A549 (cell line): ENCODE measurements at regions not wholly inside any gene's neighbourhood (a gene's known extent, or its start where the extent isn't known, plus 50 kb on each side); places are given as distances from the start of the nearest gene placed in this dataset.
A peak's percentile ranks its signal among the peaks of the same experiment; 100 is the strongest.

Experiments
- ATAC-seq, 2 experiments: fragments of 200-7000 bp in 1 of 2; fragments of >200 bp in 1 of 2; cut with Nextera tagmentation in 1 of 2; cut with Tn5 transposase in 1 of 2; 3 replicates each; pipeline versions ENCODE4 v1.8.0 to v1.9.1; 2018 to 2020; ENCODE audit warnings: mild to moderate bottlenecking in 1 of 2, moderate library complexity in 1 of 2
- CTCF ChIA-PET: fragments of 300-600 bp; sonication (Branson Sonifier 250); formaldehyde crosslinking; extraction: SDS; loops from one replicate; lab custom pipeline; 2021; ENCODE audit warnings: antibody characterized with exemption, inconsistent platforms; lab: Yijun Ruan, JAX
- POLR2A ChIA-PET: fragments of 350-600 bp; formaldehyde crosslinking; extraction: SDS; loops from one replicate; lab custom pipeline; 2021; ENCODE audit warnings: antibody characterized with exemption, inconsistent platforms; lab: Yijun Ruan, JAX
- DNase-seq, 2 experiments: peaks; one replicate each; pipeline versions ENCODE4 v3.0.0 to v3.0.0-alpha.2; 2011 to 2016; ENCODE audit warnings: low read depth in 1 of 2, low spot score in 1 of 2
- FAIRE-seq: peaks from 2 replicates; lab custom pipeline; 2011; peaks lifted over from hg19 to GRCh38; lab: Jason Lieb, UNC
- H3K27ac ChIP-seq, 2 experiments: fragments of >200 bp; sonication (Bioruptor Twin); formaldehyde crosslinking; 3 replicates each; pipeline ENCODE4 v1.5.1; 2016 to 2017
- H3K4me1 ChIP-seq: fragments of >200 bp; sonication (Bioruptor Twin); formaldehyde crosslinking; 3 replicates; pipeline ENCODE4 v1.6.1; 2016
- H3K4me2 ChIP-seq: fragments of >200 bp; sonication (Bioruptor Twin); formaldehyde crosslinking; 3 replicates; pipeline ENCODE4 v1.6.1; 2016
- H3K4me3 ChIP-seq: fragments of >200 bp; sonication (Bioruptor Twin); formaldehyde crosslinking; 3 replicates; pipeline ENCODE4 v1.5.1; 2016
- H3K9me3 ChIP-seq: fragments of >200 bp; sonication (Bioruptor Twin); formaldehyde crosslinking; 3 replicates; pipeline ENCODE4 v1.6.1; 2016
- BCL3 ChIP-seq: fragments of >200 bp; sonication (Bioruptor Twin); formaldehyde crosslinking; IDR thresholded peaks from 3 replicates; pipeline ENCODE4 v1.6.1; 2016
- BHLHE40 ChIP-seq: IDR thresholded peaks from 2 replicates; pipeline ENCODE4 v1.6.1; 2012; ENCODE audit warnings: low read depth, low read length, inconsistent platforms
- CHD2 ChIP-seq: fragments of 150-350 bp; IDR thresholded peaks from 2 replicates; pipeline ENCODE4 v1.6.1; 2014; ENCODE audit warnings: low read length; ENCODE audit not compliant: partially characterized antibody
- CHD4 ChIP-seq: fragments of 200-600 bp; sonication (generic); IDR thresholded peaks from 2 replicates; pipeline ENCODE4 v1.6.1; 2016; ENCODE audit warnings: antibody characterized with exemption, mild to moderate bottlenecking, borderline replicate concordance
- CTCF ChIP-seq: fragments of >200 bp; sonication (Bioruptor Twin); formaldehyde crosslinking; IDR thresholded peaks from 3 replicates; pipeline ENCODE4 v1.5.1; 2016
- ELK1 ChIP-seq: fragments of 150-350 bp; IDR thresholded peaks from 2 replicates; pipeline ENCODE4 v1.6.1; 2014; ENCODE audit warnings: low read depth, mild to moderate bottlenecking, low read length
- ESRRA ChIP-seq: fragments of 150-350 bp; IDR thresholded peaks from 2 replicates; pipeline ENCODE4 v1.6.1; 2014; ENCODE audit warnings: mild to moderate bottlenecking, low read length, borderline replicate concordance
- GATA3 ChIP-seq: IDR thresholded peaks from 2 replicates; pipeline ENCODE4 v1.6.1; 2012; ENCODE audit warnings: borderline replicate concordance
- HES2 ChIP-seq: fragments of >200 bp; sonication (Bioruptor Twin); formaldehyde crosslinking; IDR thresholded peaks from 2 replicates; pipeline ENCODE4 v1.6.1; 2016
- HOXB13 ChIP-seq: fragments of 250-450 bp; sonication (Bioruptor Pico); IDR thresholded peaks from 2 replicates; pipeline ENCODE4 v1.5.0; 2020; ENCODE audit warnings: low read depth, mild to moderate bottlenecking, moderate library complexity
- JUN ChIP-seq, 2 experiments: fragments of >200 bp; sonication (Bioruptor Twin); formaldehyde crosslinking; IDR thresholded peaks; 2 replicates in 1 of 2; 3 replicates in 1 of 2; pipeline ENCODE4 v1.6.1; 2016 to 2017
- JUNB ChIP-seq: fragments of >200 bp; sonication (Bioruptor Twin); formaldehyde crosslinking; IDR thresholded peaks from 2 replicates; pipeline ENCODE4 v1.6.1; 2016
- KDM5A ChIP-seq: fragments of 200-600 bp; sonication (generic); IDR thresholded peaks from 2 replicates; pipeline ENCODE4 v1.6.1; 2016; ENCODE audit warnings: antibody characterized with exemption, mild to moderate bottlenecking
- NFE2L2 ChIP-seq: fragments of 150-350 bp; conservative IDR thresholded peaks from 2 replicates; pipeline ENCODE4 v1.6.1; 2014; ENCODE audit warnings: low read length
- PBX3 ChIP-seq: IDR thresholded peaks from 2 replicates; pipeline ENCODE4 v1.6.1; 2012
- PHF8 ChIP-seq: fragments of 200-600 bp; sonication (generic); IDR thresholded peaks from 2 replicates; pipeline ENCODE4 v1.6.1; 2016; ENCODE audit warnings: low read depth, mild to moderate bottlenecking, antibody characterized with exemption, moderate library complexity, borderline replicate concordance
- POLR2A ChIP-seq: IDR thresholded peaks from 2 replicates; pipeline ENCODE4 v1.6.1; 2012; ENCODE audit warnings: mild to moderate bottlenecking, low read length
- POLR2AphosphoS2 ChIP-seq: conservative IDR thresholded peaks from 2 replicates; pipeline ENCODE4 v1.6.1; 2012; ENCODE audit warnings: low read length, improper control_type of control experiment, inconsistent platforms
- RAD21 ChIP-seq, 2 experiments: fragments of >200 bp in 1 of 2; sonication (Bioruptor Twin) in 1 of 2; formaldehyde crosslinking in 1 of 2; IDR thresholded peaks in 1 of 2; conservative IDR thresholded peaks in 1 of 2; 2 replicates in 1 of 2; 3 replicates in 1 of 2; pipeline ENCODE4 v1.6.1; 2012 to 2018; ENCODE audit warnings: inconsistent platforms in 1 of 2
- RARB ChIP-seq: fragments of 250-450 bp; sonication (Bioruptor Pico); IDR thresholded peaks from 2 replicates; pipeline ENCODE4 v1.8.0; 2021; ENCODE audit warnings: mild to moderate bottlenecking, moderate library complexity
- RCOR1 ChIP-seq: fragments of 150-350 bp; IDR thresholded peaks from 2 replicates; pipeline ENCODE4 v1.6.1; 2014; ENCODE audit warnings: antibody characterized with exemption, low read length, low read depth
- RNF2 ChIP-seq: fragments of 200-600 bp; sonication (generic); IDR thresholded peaks from 2 replicates; pipeline ENCODE4 v1.6.1; 2016; ENCODE audit warnings: low read depth, mild to moderate bottlenecking, antibody characterized with exemption, moderate library complexity, borderline replicate concordance
- ZFP36 ChIP-seq: fragments of 450-650 bp; IDR thresholded peaks from 2 replicates; pipeline ENCODE4 v1.6.1; 2014; ENCODE audit warnings: borderline replicate concordance; ENCODE audit not compliant: partially characterized antibody
- ZNF302 ChIP-seq: fragments of 250-450 bp; sonication (Bioruptor Pico); IDR thresholded peaks from 2 replicates; pipeline ENCODE4 v1.9.0; 2021; ENCODE audit warnings: inconsistent platforms, mild to moderate bottlenecking, moderate library complexity
- ZSCAN20 ChIP-seq: fragments of 250-450 bp; sonication (Bioruptor Pico); IDR thresholded peaks from 2 replicates; pipeline ENCODE4 v1.8.0; 2022; ENCODE audit warnings: mild to moderate bottlenecking, moderate library complexity
- WGBS: methylation state at CpG from one replicate; pipeline ENCODE4 v1.1.6; 2017; ENCODE audit errors: missing lambda C conversion rate; 5-methylcytosine and 5-hydroxymethylcytosine counted together

GRCh38 chr6:87789198-87789899 is 87.3 kb upstream of the AKIRIN2 start (continued):
- TF ChIP-seq CTCF (no peak), PBX3 (no peak), RCOR1 (no peak), CHD4 (no peak), BCL3 (no peak), ZSCAN20 (no peak), BHLHE40 (no peak), GATA3 (no peak), ESRRA (no peak), POLR2AphosphoS2 (no peak), RNF2 (no peak), HES2 (no peak), JUNB (peak; percentile 66), CHD2 (no peak), HOXB13 (CRISPR knock-in tag) (no peak), NFE2L2 (no peak), ZFP36 (no peak), RARB (CRISPR knock-in tag) (no peak), ZNF302 (CRISPR knock-in tag) (no peak)

GRCh38 chr6:87788141-87788540 is 86.1 kb upstream of the AKIRIN2 start:
- ChIA-PET CTCF (no interaction called here), POLR2A (no interaction called here)
- FAIRE-seq (no peak), DNase-seq (no peak), ATAC-seq (no peak)
- 96% methylated on average over 3 of the region's 3 CpGs for WGBS
- Histone ChIP-seq H3K4me3 (no peak overlapping the region), H3K27ac (peak overlapping the region; percentile 92 to 94), H3K4me1 (peaks cover 34% of the 10 kb centered on the region), H3K9me3 (no peaks in the 10 kb centered on the region), H3K4me2 (peak overlapping the region; percentile 84; the same call in 2 of the 3 replicates)
- TF ChIP-seq PHF8 (no peak), RAD21 (conservative IDR thresholded peaks at IDR 0.05 in 1 of 2, IDR thresholded peaks at IDR 0.05 in 1 of 2) (no peak), ELK1 (no peak), RNF2 (no peak), CHD4 (no peak), JUN (IDR thresholded peaks at IDR 0.05) (no peak), POLR2A (no peak), KDM5A (no peak)
